Subcutaneous abdominal adipose tissue (tissue), 5 donors: ENCODE measurements at regions not wholly inside any gene's neighbourhood (a gene's known extent, or its start where the extent isn't known, plus 50 kb on each side); places are given as distances from the start of the nearest gene placed in this dataset.

Source experiments
- H3K27ac ChIP-seq: one replicate; pipeline ENCODE4 v1.7.0; 2013; ENCODE audit warnings: low read depth, mild to moderate bottlenecking, inconsistent platforms, low read length, moderate library complexity
- H3K27me3 ChIP-seq, 5 donors: one replicate each; pipeline ENCODE4 v1.7.0; 2013; ENCODE audit warnings: low read length in 5 of 5, inconsistent platforms in 1 of 5; ENCODE audit not compliant: control insufficient read depth in 5 of 5, insufficient read depth in 4 of 5
- H3K36me3 ChIP-seq, 5 donors: one replicate each; pipeline ENCODE4 v1.7.0; 2013; ENCODE audit warnings: low read length in 5 of 5; ENCODE audit not compliant: control insufficient read depth in 5 of 5, insufficient read depth in 5 of 5
- H3K4me1 ChIP-seq, 5 donors: one replicate each; pipeline ENCODE4 v1.7.0; 2013; ENCODE audit warnings: low read length in 5 of 5, mild to moderate bottlenecking in 3 of 5, moderate library complexity in 1 of 5; ENCODE audit not compliant: control insufficient read depth in 5 of 5, insufficient read depth in 5 of 5
- H3K4me3 ChIP-seq, 5 donors: one replicate each; pipeline ENCODE4 v1.7.0; 2013; ENCODE audit warnings: low read length in 5 of 5, low read depth in 1 of 5
- H3K9ac ChIP-seq, 5 donors: one replicate each; pipeline ENCODE4 v1.7.0; 2013; ENCODE audit warnings: low read length in 5 of 5, mild to moderate bottlenecking in 4 of 5, moderate library complexity in 3 of 5
- H3K9me3 ChIP-seq, 5 donors: one replicate each; pipeline ENCODE4 v1.7.0; 2013; ENCODE audit warnings: low read length in 5 of 5; ENCODE audit not compliant: control insufficient read depth in 5 of 5
- donor health status: healthy.
- donor health status: healthy.
- donor health status: healthy.
- donor health status: healthy.
- donor health status: healthy.

DNA sequence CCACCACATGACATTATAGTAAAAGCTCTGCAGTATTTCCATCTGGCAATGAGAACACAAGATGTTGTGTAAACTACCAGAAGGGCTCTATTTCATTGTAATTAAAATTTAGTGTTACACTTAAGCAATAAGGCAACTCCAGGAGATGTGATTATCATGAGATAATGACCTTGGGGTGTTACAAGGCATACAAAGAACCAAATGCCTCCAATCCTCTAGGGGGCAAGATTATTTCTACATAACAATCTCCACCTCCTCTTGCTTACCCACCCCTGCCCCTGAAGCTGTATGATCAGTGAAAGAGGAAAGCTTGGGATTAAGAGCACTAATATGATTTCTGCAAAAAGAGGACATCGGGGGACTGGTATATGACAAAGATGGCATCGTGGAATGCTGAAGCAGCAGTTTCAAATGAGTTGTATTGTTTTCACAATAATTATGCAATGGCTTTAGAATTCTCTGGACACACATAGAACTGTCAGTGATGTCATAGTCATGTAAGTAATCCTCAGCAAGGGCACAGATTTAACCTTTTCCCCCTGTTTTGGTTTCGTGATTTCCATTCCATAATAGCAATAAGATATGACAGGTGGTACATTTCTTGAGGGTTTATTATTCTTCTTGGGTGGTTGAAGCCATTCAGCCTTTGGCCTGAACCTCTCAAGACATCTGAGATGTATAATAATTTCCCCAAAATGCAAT, 295.3 kb downstream of the MZT1 start:
- Histone ChIP-seq H3K9me3 (no peaks in the 10 kb centered on the region), H3K4me3 (no peak overlapping the region), H3K36me3 (no peaks in the 10 kb centered on the region), H3K27ac (no peak overlapping the region), H3K27me3 (no peaks in the 10 kb centered on the region), H3K4me1 (no peaks in the 10 kb centered on the region), H3K9ac (no peak overlapping the region)

DNA sequence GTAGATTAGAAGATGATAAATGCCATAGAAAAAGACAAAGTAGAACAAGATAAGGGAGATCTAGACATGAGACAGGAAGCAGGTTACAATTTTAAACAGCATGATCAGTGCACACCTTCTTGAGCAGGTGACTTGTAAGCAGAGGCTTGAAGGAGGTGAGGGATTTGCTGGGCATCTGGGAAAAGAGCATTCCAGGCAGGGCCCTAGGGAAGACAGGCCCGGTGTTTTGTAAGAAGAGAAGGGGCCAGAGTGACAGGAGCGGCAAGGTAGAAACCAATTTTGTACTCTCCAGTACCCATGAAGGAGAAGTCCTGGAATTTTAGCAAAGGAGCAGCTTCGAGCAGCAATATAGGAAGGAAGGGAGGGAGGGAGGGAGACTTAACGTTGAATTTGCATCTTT, 296.5 kb downstream of the MZT1 start:
- no peaks in the 10 kb centered on the region for H3K9me3 ChIP-seq
- no peak overlapping the region for H3K27ac ChIP-seq
- H3K27me3 ChIP-seq: no peaks in the 10 kb centered on the region
- no peaks in the 10 kb centered on the region for H3K4me1 ChIP-seq
- H3K9ac ChIP-seq: no peak overlapping the region
- H3K4me3 ChIP-seq: no peak overlapping the region
- no peaks in the 10 kb centered on the region for H3K36me3 ChIP-seq

DNA sequence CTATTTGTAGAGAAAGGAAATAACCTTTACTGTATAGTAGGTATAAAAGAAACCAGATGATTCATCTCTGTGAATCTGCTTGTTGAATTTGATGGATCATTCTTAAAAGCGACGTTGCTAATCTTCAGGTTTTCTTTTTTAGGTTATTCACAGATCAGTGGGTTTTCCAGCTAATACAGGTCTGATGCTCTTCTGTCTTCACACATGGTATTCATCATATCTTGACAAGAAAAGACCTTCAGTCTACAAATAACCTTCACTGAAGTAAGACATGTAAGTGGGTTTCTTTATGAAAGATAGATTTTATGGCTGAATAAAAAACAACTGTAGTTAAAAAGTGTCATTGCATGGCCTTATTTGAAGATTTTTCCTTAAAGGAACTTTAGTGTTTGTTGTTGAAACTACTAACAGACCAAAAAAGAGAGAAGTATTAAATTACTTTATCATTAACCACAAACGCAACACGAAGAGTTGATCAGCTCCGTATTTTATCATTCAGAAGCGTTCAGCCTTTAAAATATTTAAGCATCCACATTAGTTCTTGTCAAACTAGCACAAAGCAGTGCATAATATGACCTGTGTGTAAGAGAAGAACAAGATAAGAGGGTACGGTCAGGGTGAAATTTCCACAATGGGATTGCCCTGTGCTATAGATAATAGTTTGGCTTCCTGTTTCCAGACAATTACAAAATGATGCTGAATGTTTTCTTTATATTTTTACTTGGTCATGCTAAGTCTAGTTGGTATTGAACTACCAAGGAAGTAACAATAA, 299.5 kb downstream of the MZT1 start:
- Histone ChIP-seq H3K27me3 (no peaks in the 10 kb centered on the region), H3K9me3 (no peaks in the 10 kb centered on the region), H3K36me3 (no peaks in the 10 kb centered on the region), H3K27ac (no peak overlapping the region), H3K4me1 (no peaks in the 10 kb centered on the region), H3K4me3 (no peak overlapping the region), H3K9ac (no peak overlapping the region)

DNA sequence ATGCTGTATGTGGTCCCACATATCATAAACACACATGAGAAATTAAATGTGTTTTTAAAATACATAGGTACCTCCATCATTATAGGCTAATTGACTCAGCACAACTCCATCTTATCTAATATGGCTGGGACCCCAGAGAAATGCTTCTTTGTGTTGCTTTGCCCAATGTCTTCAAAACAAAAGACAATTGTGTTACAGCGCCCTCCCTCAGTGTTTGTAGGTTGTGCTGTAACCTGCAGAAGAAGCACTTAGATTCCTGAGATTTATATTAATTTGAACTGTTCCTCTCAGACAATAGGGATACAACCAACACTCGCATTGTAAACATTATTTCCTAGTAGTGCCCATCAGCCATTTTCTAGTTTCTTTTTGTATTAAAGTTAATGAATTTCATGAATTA, 303.4 kb downstream of the MZT1 start:
- Histone ChIP-seq H3K27ac (no peak overlapping the region), H3K36me3 (no peaks in the 10 kb centered on the region), H3K9me3 (no peaks in the 10 kb centered on the region), H3K27me3 (no peaks in the 10 kb centered on the region), H3K4me1 (no peaks in the 10 kb centered on the region), H3K4me3 (no peak overlapping the region), H3K9ac (no peak overlapping the region)

DNA sequence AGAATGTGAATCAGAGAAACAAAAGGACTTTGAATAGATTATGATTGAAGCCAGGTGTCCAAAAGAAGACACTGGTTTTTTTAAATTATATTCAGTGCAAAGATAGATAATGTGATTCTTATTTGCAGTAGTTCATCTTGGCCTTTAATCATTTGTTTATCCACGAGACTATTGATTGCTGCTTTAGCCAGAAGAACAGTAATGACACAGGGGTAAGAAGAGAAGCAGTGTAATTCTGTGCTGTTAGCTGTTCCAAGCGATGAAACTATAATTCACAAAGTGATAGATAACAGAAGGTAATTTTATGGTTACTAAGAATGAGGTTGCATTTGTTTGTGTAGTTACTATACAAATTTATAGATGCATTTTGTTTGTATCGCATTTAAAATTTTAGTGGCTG, 311.6 kb downstream of the MZT1 start:
- no peak overlapping the region for H3K9ac ChIP-seq
- no peak overlapping the region for H3K27ac ChIP-seq
- no peak overlapping the region for H3K4me3 ChIP-seq
- no peaks in the 10 kb centered on the region for H3K36me3 ChIP-seq
- no peaks in the 10 kb centered on the region for H3K27me3 ChIP-seq
- no peaks in the 10 kb centered on the region for H3K9me3 ChIP-seq
- no peaks in the 10 kb centered on the region for H3K4me1 ChIP-seq

DNA sequence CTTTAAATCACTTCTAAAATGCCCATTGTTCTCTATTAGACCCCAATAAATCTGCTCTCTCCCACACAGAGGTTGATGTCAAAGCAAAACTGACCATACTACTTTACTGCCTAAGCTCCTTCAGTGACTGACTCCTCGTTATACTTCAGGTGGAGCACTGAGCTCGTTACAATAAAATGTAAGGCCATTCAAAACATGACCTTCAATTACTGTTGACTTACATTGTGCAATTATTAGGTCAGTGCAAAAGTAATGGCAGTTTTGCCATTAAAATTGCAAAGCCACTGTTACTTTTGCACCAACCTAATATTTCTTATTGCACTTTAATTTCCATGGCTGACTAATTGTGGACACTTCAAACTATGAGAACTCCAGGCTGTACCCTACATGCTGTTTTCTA, 314.9 kb downstream of the MZT1 start:
- H3K4me3 ChIP-seq: no peak overlapping the region
- no peaks in the 10 kb centered on the region for H3K36me3 ChIP-seq
- no peak overlapping the region for H3K27ac ChIP-seq
- no peak overlapping the region for H3K9ac ChIP-seq
- no peaks in the 10 kb centered on the region for H3K27me3 ChIP-seq
- no peaks in the 10 kb centered on the region for H3K4me1 ChIP-seq
- no peaks in the 10 kb centered on the region for H3K9me3 ChIP-seq

DNA sequence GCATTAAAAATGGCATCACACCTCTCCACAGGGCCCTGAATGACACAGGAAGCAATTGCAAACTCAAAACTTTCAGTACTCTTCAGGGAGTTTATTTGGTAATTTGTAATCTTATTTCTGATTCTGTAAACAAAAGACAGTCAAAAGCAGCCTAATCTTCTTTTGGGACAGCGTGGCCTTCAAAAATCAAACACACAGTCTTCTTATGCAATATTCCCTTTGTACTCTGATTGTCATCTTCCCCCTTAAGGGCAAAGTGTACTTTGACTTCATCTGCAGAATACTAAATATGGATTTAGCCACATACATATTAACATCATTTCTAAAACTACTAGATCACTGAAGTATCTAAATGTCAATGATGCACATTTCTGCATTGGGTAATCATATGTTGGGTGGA, 322.0 kb downstream of the MZT1 start:
- Histone ChIP-seq H3K36me3 (no peaks in the 10 kb centered on the region), H3K9ac (no peak overlapping the region), H3K27ac (no peak overlapping the region), H3K27me3 (no peaks in the 10 kb centered on the region), H3K4me3 (no peak overlapping the region), H3K9me3 (no peaks in the 10 kb centered on the region), H3K4me1 (no peaks in the 10 kb centered on the region)

DNA sequence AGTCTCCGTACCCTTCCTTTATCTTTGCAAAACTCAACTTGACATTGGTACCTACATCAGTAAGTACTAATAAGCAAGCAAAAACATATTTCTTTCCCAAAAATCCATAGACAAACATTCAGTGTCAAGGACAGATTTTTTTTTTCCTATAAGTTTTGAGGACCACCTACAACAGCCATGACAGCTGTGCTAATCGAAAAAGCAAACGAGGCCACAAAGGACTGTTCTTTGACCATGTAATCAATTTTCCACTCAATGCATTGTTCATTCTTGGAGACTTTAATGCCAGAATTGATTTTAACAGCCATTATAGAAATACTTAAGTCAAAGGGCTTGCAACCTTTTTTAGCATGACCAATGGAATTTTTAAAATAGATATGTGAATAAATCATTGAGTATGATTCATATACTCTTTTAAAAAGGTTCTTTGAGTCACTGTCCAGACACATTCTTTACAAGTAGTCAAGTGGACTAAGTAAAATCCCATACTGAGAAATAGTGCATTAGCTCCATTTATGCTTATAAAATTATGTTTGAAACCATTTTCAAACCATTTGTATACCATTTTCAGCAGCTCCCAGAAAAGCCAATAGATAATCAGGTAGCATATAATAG, 323.9 kb downstream of the MZT1 start:
- Histone ChIP-seq H3K27ac (no peak overlapping the region), H3K36me3 (no peaks in the 10 kb centered on the region), H3K27me3 (no peaks in the 10 kb centered on the region), H3K9ac (no peak overlapping the region), H3K9me3 (no peaks in the 10 kb centered on the region), H3K4me1 (no peaks in the 10 kb centered on the region), H3K4me3 (no peak overlapping the region)

DNA sequence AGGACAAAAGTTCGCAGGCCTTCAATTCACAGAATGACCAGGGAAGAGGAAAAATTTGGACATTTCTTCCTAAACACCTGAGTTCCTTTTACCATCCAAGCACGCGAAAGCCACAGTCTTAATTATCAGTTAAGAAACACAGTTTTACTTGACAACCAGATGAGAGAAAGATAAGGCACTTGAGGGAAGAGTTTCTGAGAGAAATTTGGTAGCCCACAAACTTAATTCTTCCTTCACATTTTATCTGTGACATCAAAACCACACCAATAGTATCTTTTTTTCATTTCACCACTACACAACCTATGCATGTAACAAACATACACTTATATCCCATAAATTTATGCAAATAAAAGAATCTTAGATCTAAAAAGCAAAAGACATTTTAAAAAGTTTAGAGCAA, 326.6 kb downstream of the MZT1 start:
- Histone ChIP-seq H3K4me1 (no peaks in the 10 kb centered on the region), H3K9me3 (no peaks in the 10 kb centered on the region), H3K27ac (no peak overlapping the region), H3K4me3 (no peak overlapping the region), H3K9ac (no peak overlapping the region), H3K36me3 (no peaks in the 10 kb centered on the region), H3K27me3 (no peaks in the 10 kb centered on the region)

DNA sequence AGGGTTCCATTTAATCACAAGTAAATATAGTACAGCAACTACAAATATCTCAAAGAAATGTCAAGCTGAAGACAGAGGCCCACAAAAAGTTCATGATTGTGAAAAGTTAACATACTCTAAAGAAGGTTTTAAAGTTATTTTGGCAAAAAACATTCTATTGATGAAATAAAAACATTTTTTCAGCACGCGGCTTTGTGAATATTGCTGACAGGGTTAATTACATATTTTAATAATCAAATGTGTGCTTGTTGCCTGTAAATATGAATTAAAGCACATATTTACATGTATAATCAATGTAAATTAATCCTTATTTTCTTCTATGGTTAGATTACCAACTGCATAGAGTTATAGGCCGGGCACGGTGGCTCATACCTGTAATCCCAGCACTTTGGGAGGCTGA, 328.1 kb downstream of the MZT1 start:
- Histone ChIP-seq H3K4me1 (no peaks in the 10 kb centered on the region), H3K36me3 (no peaks in the 10 kb centered on the region), H3K4me3 (no peak overlapping the region), H3K27ac (no peak overlapping the region), H3K27me3 (no peaks in the 10 kb centered on the region), H3K9me3 (no peaks in the 10 kb centered on the region), H3K9ac (no peak overlapping the region)
